Esophagus muscularis mucosa (tissue), 4 donors: ENCODE measurements at regions not wholly inside any gene's neighbourhood (a gene's known extent, or its start where the extent isn't known, plus 50 kb on each side); places are given as distances from the start of the nearest gene placed in this dataset.

Source experiments
- DNase-seq: peaks from one replicate; pipeline ENCODE4 v3.0.0-alpha.2; 2017; ENCODE audit errors: extremely low spot score
- H3K27ac ChIP-seq, 4 donors: fragments of 200-600 bp; sonication (generic); replicated peaks in 1 of 4; 1 replicate in 3 of 4; 2 replicates in 1 of 4; pipeline ENCODE4 v1.5.1; 2016 to 2019; ENCODE audit warnings: mild to moderate bottlenecking in 1 of 4
- H3K27me3 ChIP-seq, 4 donors: fragments of 200-600 bp; sonication (generic); one replicate each; pipeline versions ENCODE4 v1.5.1 to v1.6.0; 2016 to 2019
- H3K36me3 ChIP-seq, 4 donors: fragments of 200-600 bp; sonication (generic); one replicate each; pipeline ENCODE4 v1.5.1; 2016 to 2019
- H3K4me1 ChIP-seq, 4 donors: fragments of 200-600 bp; sonication (generic); one replicate each; pipeline ENCODE4 v1.5.1; 2016 to 2019
- H3K4me3 ChIP-seq, 4 donors: fragments of 200-600 bp; sonication (generic); 1 replicate in 2 of 4; 2 replicates in 2 of 4; pipeline ENCODE4 v1.5.1; 2016 to 2019; ENCODE audit warnings: mild to moderate bottlenecking in 4 of 4, moderate library complexity in 1 of 4
- H3K9me3 ChIP-seq, 4 donors: fragments of 200-600 bp; sonication (generic); 1 replicate in 3 of 4; 2 replicates in 1 of 4; pipeline ENCODE4 v1.5.1; 2016 to 2019
- CTCF ChIP-seq, 3 experiments: fragments of 200-600 bp in 2 of 3; fragments of 450-650 bp in 1 of 3; sonication (generic) in 2 of 3; IDR thresholded peaks; one replicate each; pipeline ENCODE4 v1.5.1; 2017 to 2019; ENCODE audit warnings: antibody characterized with exemption in 3 of 3, mild to moderate bottlenecking in 2 of 3, moderate library complexity in 1 of 3
- EP300 ChIP-seq: sonication (generic); formaldehyde crosslinking; IDR thresholded peaks from one replicate; pipeline ENCODE4 v1.6.1; 2017; ENCODE audit warnings: antibody characterized with exemption
- POLR2A ChIP-seq: fragments of 450-650 bp; IDR thresholded peaks from one replicate; pipeline ENCODE4 v1.6.1; 2017; ENCODE audit warnings: antibody characterized with exemption, moderate library complexity, mild to moderate bottlenecking, low read depth
- POLR2AphosphoS5 ChIP-seq, 2 donors: sonication (generic); formaldehyde crosslinking; IDR thresholded peaks; one replicate each; pipeline ENCODE4 v1.6.1; 2017; ENCODE audit warnings: antibody characterized with exemption in 2 of 2
- WGBS: methylation state at CpG from one replicate; pipeline ENCODE4 v1.1.5; 2018; 5-methylcytosine and 5-hydroxymethylcytosine counted together
- intact Hi-C: fragments of 100-400 bp; cut with DNase I; formaldehyde crosslinking; loops from one replicate; pipeline ENCODE4 v1.15.1; 2023

DNA sequence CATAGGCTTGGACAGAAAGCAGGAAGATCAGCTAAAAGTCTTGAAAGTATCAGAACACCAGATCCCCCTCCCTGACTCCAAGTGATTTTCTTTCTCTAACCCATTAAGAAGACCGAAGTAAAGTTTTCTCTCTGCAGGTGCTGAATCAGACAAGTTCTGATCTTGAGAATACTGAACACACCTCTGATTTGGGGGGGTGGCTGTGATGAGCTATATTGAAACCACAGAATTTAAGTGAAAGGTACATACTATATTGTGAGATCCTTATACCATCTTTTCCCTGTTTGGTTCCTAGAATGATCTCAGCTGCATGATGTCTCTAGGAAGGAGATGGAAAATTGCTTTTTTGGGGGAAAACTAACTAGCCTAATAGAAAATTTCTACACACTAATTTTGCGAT lies 196.0 kb downstream of the DIPK2A start:
- intact Hi-C loops: no loop called here
- TF ChIP-seq POLR2A (no peak), CTCF (IDR thresholded peaks at IDR 0.05) (no peak), POLR2AphosphoS5 (IDR thresholded peaks at IDR 0.05) (no peak), EP300 (no peak)
- Histone ChIP-seq H3K9me3 (no peaks in the 10 kb centered on the region), H3K27me3 (no peaks in the 10 kb centered on the region), H3K27ac (no peak overlapping the region), H3K4me3 (no peak overlapping the region), H3K36me3 (no peaks in the 10 kb centered on the region), H3K4me1 (no peaks in the 10 kb centered on the region)
- no peak for DNase-seq
- 94% methylated on average over 2 of the region's 2 CpGs for WGBS

GRCh38 chr3:144173491-144173890 lies 201.9 kb downstream of the DIPK2A start:
- no peaks in the 10 kb centered on the region for H3K27me3 ChIP-seq
- no peak overlapping the region for H3K27ac ChIP-seq
- no peaks in the 10 kb centered on the region for H3K4me1 ChIP-seq
- no peaks in the 10 kb centered on the region for H3K9me3 ChIP-seq
- 78% methylated on average over 1 of the region's 1 CpG for WGBS
- no peak for DNase-seq
- TF ChIP-seq POLR2AphosphoS5 (IDR thresholded peaks at IDR 0.05) (no peak), CTCF (IDR thresholded peaks at IDR 0.05) (no peak), POLR2A (no peak), EP300 (no peak)
- intact Hi-C loops: no loop called here
- H3K36me3 ChIP-seq: no peaks in the 10 kb centered on the region
- no peak overlapping the region for H3K4me3 ChIP-seq

DNA sequence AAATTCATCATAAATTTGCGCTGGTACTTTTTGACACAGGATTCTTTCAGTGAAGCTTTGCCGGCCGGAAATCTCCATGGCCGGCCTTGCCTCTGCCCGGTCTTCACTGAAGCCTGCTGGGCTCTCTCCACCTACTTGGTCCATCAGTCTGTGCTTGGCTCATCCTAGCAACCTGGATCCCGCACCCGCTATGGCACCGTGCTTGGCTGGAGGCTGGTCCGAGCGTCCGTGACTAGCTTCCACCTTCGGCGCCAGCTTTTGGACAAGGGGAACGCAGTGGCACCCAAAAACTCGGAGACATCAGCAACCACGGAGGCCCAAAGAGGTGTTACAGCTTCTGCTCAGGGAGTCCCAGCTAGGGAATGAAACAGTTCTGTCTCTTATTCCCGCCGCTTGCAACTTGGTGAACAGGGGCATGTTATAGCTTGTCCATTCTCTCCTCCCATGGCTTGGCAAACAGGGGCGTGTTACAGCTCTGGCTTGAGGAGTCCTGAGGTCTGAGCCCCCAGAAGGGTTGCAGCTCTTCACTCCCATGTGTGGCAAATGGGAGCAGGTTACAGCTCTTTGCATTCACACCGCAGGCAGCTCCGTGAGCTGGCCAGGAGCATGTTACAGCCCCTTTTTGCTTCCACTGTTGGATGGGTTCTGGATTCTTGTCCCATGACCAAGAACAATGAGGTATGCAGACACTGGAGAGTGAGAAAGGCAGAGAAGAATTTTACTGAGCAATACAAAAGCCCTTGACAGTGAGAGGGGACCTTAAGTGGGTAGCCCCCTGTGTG lies 204.2 kb downstream of the DIPK2A start:
- H3K9me3 ChIP-seq: no peaks in the 10 kb centered on the region
- intact Hi-C loops: no loop called here
- H3K4me3 ChIP-seq: no peak overlapping the region
- H3K4me1 ChIP-seq: no peaks in the 10 kb centered on the region
- no peaks in the 10 kb centered on the region for H3K27me3 ChIP-seq
- H3K27ac ChIP-seq: no peak overlapping the region
- TF ChIP-seq EP300 (no peak), POLR2AphosphoS5 (IDR thresholded peaks at IDR 0.05) (no peak), POLR2A (no peak), CTCF (IDR thresholded peaks at IDR 0.05) (no peak)
- 99% methylated on average over 21 of the region's 21 CpGs for WGBS
- H3K36me3 ChIP-seq: no peaks in the 10 kb centered on the region
- DNase-seq: no peak

DNA sequence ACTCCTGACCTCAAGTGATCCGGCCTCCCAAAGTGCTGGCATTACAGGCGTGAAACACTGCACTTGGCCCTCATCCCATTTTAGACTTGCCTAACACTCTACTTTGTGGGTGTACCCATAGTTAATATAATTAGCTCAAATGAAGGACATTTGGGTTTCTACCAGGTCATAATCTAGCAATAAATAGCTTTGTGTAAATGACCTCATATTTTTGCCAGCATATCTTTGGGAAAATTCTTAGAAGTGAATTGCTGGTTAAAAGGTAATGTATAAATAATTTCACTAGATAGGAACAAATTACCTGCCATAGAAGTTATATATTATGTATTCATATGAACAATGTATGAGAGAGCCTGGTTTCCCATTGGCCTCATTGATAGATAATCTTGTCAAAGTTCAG lies 206.0 kb downstream of the DIPK2A start:
- 92% methylated on average over 2 of the region's 2 CpGs for WGBS
- H3K27ac ChIP-seq: no peak overlapping the region
- TF ChIP-seq CTCF (IDR thresholded peaks at IDR 0.05) (no peak), EP300 (no peak), POLR2AphosphoS5 (IDR thresholded peaks at IDR 0.05) (no peak), POLR2A (no peak)
- no peaks in the 10 kb centered on the region for H3K9me3 ChIP-seq
- no peaks in the 10 kb centered on the region for H3K27me3 ChIP-seq
- H3K4me3 ChIP-seq: no peak overlapping the region
- no peaks in the 10 kb centered on the region for H3K36me3 ChIP-seq
- intact Hi-C loops: no loop called here
- no peaks in the 10 kb centered on the region for H3K4me1 ChIP-seq
- DNase-seq: no peak

- WGBS: 85% methylated on average over 2 of the region's 2 CpGs
- Histone ChIP-seq H3K4me1 (no peaks in the 10 kb centered on the region), H3K36me3 (no peaks in the 10 kb centered on the region), H3K4me3 (no peak overlapping the region), H3K9me3 (no peaks in the 10 kb centered on the region), H3K27me3 (no peaks in the 10 kb centered on the region), H3K27ac (no peak overlapping the region)
- intact Hi-C loops: no loop called here
- TF ChIP-seq CTCF (IDR thresholded peaks at IDR 0.05) (no peak), POLR2A (no peak), POLR2AphosphoS5 (IDR thresholded peaks at IDR 0.05) (no peak), EP300 (no peak)
- no peak for DNase-seq
Measured at GRCh38 chr3:144178607-144179006, 207.0 kb downstream of the DIPK2A start.
